SK-N-SH (cell line): ENCODE measurements at regions not wholly inside any gene's neighbourhood (a gene's known extent, or its start where the extent isn't known, plus 50 kb on each side); places are given as distances from the start of the nearest gene placed in this dataset.

Experiments
- CTCF ChIA-PET: fragments of 300-600, 350-600 bp; formaldehyde crosslinking; extraction: SDS; loops from one replicate; lab custom pipeline; 2021; lab: Yijun Ruan, JAX
- POLR2A ChIA-PET: fragments of 350-600 bp; sonication (Branson Sonifier 250); formaldehyde crosslinking; extraction: SDS; loops from one replicate; lab custom pipeline; 2020; ENCODE audit warnings: antibody characterized with exemption, inconsistent platforms; lab: Yijun Ruan, JAX
- DNase-seq: peaks from one replicate; pipeline ENCODE4 v3.0.0; 2012
- H2AFZ ChIP-seq: fragments of 200-600 bp; sonication (generic); 2 replicates; pipeline ENCODE4 v1.8.1; 2016; ENCODE audit warnings: antibody characterized with exemption, mild to moderate bottlenecking, low read depth
- H3F3A ChIP-seq: fragments of 200-600 bp; sonication (generic); replicated peaks from 2 replicates; pipeline ENCODE3; 2016; ENCODE audit warnings: antibody characterized with exemption, mild to moderate bottlenecking; ENCODE audit not compliant: insufficient read depth
- H3K27ac ChIP-seq, 2 experiments: fragments of 200-500 bp in 1 of 2; fragments of 200-600 bp in 1 of 2; sonication (Bioruptor generic) in 1 of 2; sonication (generic), shearing (Covaris generic) in 1 of 2; 2 replicates each; pipeline versions ENCODE4 v1.5.1 to v1.6.1; 2014 to 2016; ENCODE audit warnings: low read depth in 2 of 2, inconsistent platforms in 1 of 2, low read length in 1 of 2, mild to moderate bottlenecking in 1 of 2, mixed read lengths in 1 of 2
- H3K27me3 ChIP-seq: fragments of 200-600 bp; sonication (generic), shearing (Covaris generic); 2 replicates; pipeline ENCODE4 v1.6.1; 2016; ENCODE audit warnings: mixed run types; ENCODE audit not compliant: insufficient read depth
- H3K36me3 ChIP-seq, 2 experiments: fragments of 200-500 bp in 1 of 2; fragments of 200-600 bp in 1 of 2; sonication (Bioruptor generic) in 1 of 2; sonication (generic) in 1 of 2; replicated peaks in 1 of 2; 2 replicates each; pipeline versions ENCODE3 to v1.5.1; 2014 to 2016; ENCODE audit warnings: low read length in 1 of 2, mild to moderate bottlenecking in 1 of 2; ENCODE audit not compliant: insufficient read depth in 2 of 2, control insufficient read depth in 1 of 2
- H3K4me1 ChIP-seq, 2 experiments: fragments of 200-500 bp in 1 of 2; fragments of 200-600 bp in 1 of 2; sonication (Bioruptor generic) in 1 of 2; sonication (generic), shearing (Covaris generic) in 1 of 2; 2 replicates each; pipeline versions ENCODE4 v1.5.1 to v1.6.1; 2014 to 2016; ENCODE audit warnings: low read depth in 1 of 2, low read length in 1 of 2, mixed run types in 1 of 2; ENCODE audit not compliant: insufficient read depth in 2 of 2, control insufficient read depth in 1 of 2
- H3K4me2 ChIP-seq: fragments of 200-600 bp; sonication (generic), shearing (Covaris generic); 2 replicates; pipeline ENCODE4 v1.6.1; 2017; ENCODE audit warnings: mixed run types
- H3K4me3 ChIP-seq, 2 experiments: fragments of 200-500 bp in 1 of 2; fragments of 200-600 bp in 1 of 2; sonication (Bioruptor generic) in 1 of 2; sonication (generic), shearing (Covaris generic) in 1 of 2; 2 replicates each; pipeline versions ENCODE4 v1.5.1 to v1.8.1; 2014 to 2016; ENCODE audit warnings: low read depth in 2 of 2, inconsistent platforms in 1 of 2, low read length in 1 of 2, mild to moderate bottlenecking in 1 of 2, mixed read lengths in 1 of 2, moderate library complexity in 1 of 2
- H3K79me2 ChIP-seq: fragments of 200-600 bp; sonication (generic); 2 replicates; pipeline ENCODE4 v1.8.1; 2017; ENCODE audit warnings: mild to moderate bottlenecking; ENCODE audit not compliant: insufficient read depth
- H3K9ac ChIP-seq: fragments of 200-600 bp; sonication (generic); 2 replicates; pipeline ENCODE4 v1.6.1; 2017; ENCODE audit warnings: mixed run types
- H3K9me2 ChIP-seq: fragments of 200-600 bp; sonication (generic); 2 replicates; pipeline ENCODE4 v1.6.1; 2017; ENCODE audit warnings: mixed run types
- H3K9me3 ChIP-seq: fragments of 200-600 bp; sonication (generic); 2 replicates; pipeline ENCODE4 v1.6.1; 2017; ENCODE audit warnings: mixed run types, mild to moderate bottlenecking, moderate library complexity
- H4K20me1 ChIP-seq: fragments of 200-600 bp; sonication (generic); 2 replicates; pipeline ENCODE4 v1.6.1; 2017; ENCODE audit warnings: mild to moderate bottlenecking, mixed run types; ENCODE audit not compliant: insufficient read depth
- CHD2 ChIP-seq: fragments of 150-350 bp; IDR thresholded peaks from 2 replicates; pipeline ENCODE4 v1.6.1; 2018; ENCODE audit warnings: low read length; ENCODE audit not compliant: partially characterized antibody
- CTCF ChIP-seq: fragments of 200-600 bp; sonication (generic); IDR thresholded peaks from 2 replicates; pipeline ENCODE4 v1.6.1; 2017; ENCODE audit warnings: antibody characterized with exemption, mild to moderate bottlenecking, moderate library complexity
- EZH2phosphoT487 ChIP-seq: fragments of 200-600 bp; sonication (generic); IDR thresholded peaks from 2 replicates; pipeline ENCODE4 v1.6.1; 2017; ENCODE audit warnings: low read depth, mixed run types, mild to moderate bottlenecking, antibody characterized with exemption, moderate library complexity, borderline replicate concordance
- FOXJ3 ChIP-seq: sonication (generic); formaldehyde crosslinking; IDR thresholded peaks from 2 replicates; pipeline ENCODE4 v1.5.1; 2020; ENCODE audit warnings: mild to moderate bottlenecking, missing genetic modification reagents
- FOXM1 ChIP-seq: IDR thresholded peaks from 2 replicates; pipeline ENCODE4 v1.4.0; 2012; ENCODE audit warnings: low read depth, mild to moderate bottlenecking
- GABPA ChIP-seq: IDR thresholded peaks from 2 replicates; pipeline ENCODE4 v1.4.0; 2012; ENCODE audit warnings: low read depth, mild to moderate bottlenecking
- GATA2 ChIP-seq: sonication (generic); formaldehyde crosslinking; IDR thresholded peaks from 2 replicates; pipeline ENCODE4 v1.5.0; 2020; ENCODE audit warnings: mild to moderate bottlenecking, missing genetic modification reagents
- IRF3 ChIP-seq: fragments of 150-350 bp; IDR thresholded peaks from 2 replicates; pipeline ENCODE4 v1.6.1; 2016; ENCODE audit warnings: mild to moderate bottlenecking, low read depth, low read length
- JUND ChIP-seq: IDR thresholded peaks from 2 replicates; pipeline ENCODE4 v1.4.0; 2012
- MAX ChIP-seq: IDR thresholded peaks from 2 replicates; pipeline ENCODE4 v1.4.0; 2012; ENCODE audit warnings: low read depth
- MEF2A ChIP-seq: IDR thresholded peaks from 2 replicates; pipeline ENCODE4 v1.4.0; 2012; ENCODE audit warnings: low read depth, borderline replicate concordance
- MXI1 ChIP-seq: IDR thresholded peaks from 2 replicates; pipeline ENCODE4 v1.6.1; 2012; ENCODE audit warnings: mild to moderate bottlenecking, low read depth, low read length, improper control_type of control experiment
- NRF1 ChIP-seq: IDR thresholded peaks from 2 replicates; pipeline ENCODE4 v1.6.1; 2012; ENCODE audit warnings: low read depth, mild to moderate bottlenecking, low read length
- POLR2AphosphoS5 ChIP-seq: IDR thresholded peaks from 2 replicates; pipeline ENCODE4 v1.6.1; 2012; ENCODE audit warnings: low read depth, low read length
- RAD21 ChIP-seq: IDR thresholded peaks from 2 replicates; pipeline ENCODE4 v1.6.1; 2012; ENCODE audit warnings: mild to moderate bottlenecking, low read length
- RCOR1 ChIP-seq: fragments of 150-350 bp; IDR thresholded peaks from 2 replicates; pipeline ENCODE4 v1.6.1; 2017; ENCODE audit warnings: antibody characterized with exemption, low read length
- RFX5 ChIP-seq: IDR thresholded peaks from 2 replicates; pipeline ENCODE4 v1.6.1; 2012; ENCODE audit warnings: mild to moderate bottlenecking, improper control_type of control experiment, low read length
- RXRA ChIP-seq: IDR thresholded peaks from 2 replicates; pipeline ENCODE4 v1.4.0; 2012; ENCODE audit warnings: low read depth, mild to moderate bottlenecking, borderline replicate concordance
- SMC3 ChIP-seq: IDR thresholded peaks from 2 replicates; pipeline ENCODE4 v1.6.1; 2012; ENCODE audit warnings: low read depth, low read length, improper control_type of control experiment
- USF1 ChIP-seq: IDR thresholded peaks from 2 replicates; pipeline ENCODE4 v1.4.0; 2012; ENCODE audit warnings: low read depth, borderline replicate concordance
- USF2 ChIP-seq: fragments of 150-350 bp; IDR thresholded peaks from 2 replicates; pipeline ENCODE4 v1.6.1; 2017; ENCODE audit warnings: antibody characterized with exemption, low read length, low read depth, borderline replicate concordance
- ZBTB33 ChIP-seq: IDR thresholded peaks from 2 replicates; pipeline ENCODE4 v1.4.0; 2012; ENCODE audit warnings: low read depth, borderline replicate concordance
- WGBS: methylation state at CpG from one replicate; pipeline ENCODE4 v1.1.6; 2017; ENCODE audit warnings: low lambda C conversion rate; 5-methylcytosine and 5-hydroxymethylcytosine counted together

GRCh38 chr11:23755076-23755475, 741.8 kb upstream of the LUZP2 start:
- Histone ChIP-seq H3K4me1 (no peaks in the 10 kb centered on the region), H3K27ac (no peak overlapping the region), H3K4me3 (no peak overlapping the region), H3K79me2 (no peaks in the 10 kb centered on the region), H3K36me3 (no peaks in the 10 kb centered on the region), H3K9ac (no peak overlapping the region), H3F3A (no peaks in the 10 kb centered on the region), H4K20me1 (no peaks in the 10 kb centered on the region), H3K27me3 (no peaks in the 10 kb centered on the region), H2AFZ (no peak overlapping the region), H3K9me3 (no peaks in the 10 kb centered on the region), H3K4me2 (no peak overlapping the region)
- CTCF ChIA-PET = no interaction called here
- DNase-seq = no peak
- WGBS = 67% methylated on average over 2 of the region's 2 CpGs
- TF ChIP-seq POLR2AphosphoS5 (no peak), EZH2phosphoT487 (no peak), USF1 (no peak), NRF1 (no peak), CTCF (no peak), MAX (no peak), USF2 (no peak), JUND (no peak), RXRA (no peak), MXI1 (no peak), MEF2A (no peak), RAD21 (no peak)
- TF ChIP-seq, all 33 proteins: peak for 0
- POLR2A ChIA-PET = no interaction called here
- no peaks in the 10 kb centered on the region; the same call in 1 of the 2 replicates for H3K9me2 ChIP-seq

GRCh38 chr11:23755769-23756168, 741.1 kb upstream of the LUZP2 start:
- Histone ChIP-seq H3K4me3 (no peak overlapping the region), H2AFZ (no peak overlapping the region), H3K27me3 (no peaks in the 10 kb centered on the region), H3K79me2 (no peaks in the 10 kb centered on the region), H3K9ac (no peak overlapping the region), H3F3A (no peaks in the 10 kb centered on the region), H3K9me3 (no peaks in the 10 kb centered on the region), H3K9me2 (no peaks in the 10 kb centered on the region; the same call in 1 of the 2 replicates), H3K36me3 (no peaks in the 10 kb centered on the region), H3K4me2 (no peak overlapping the region), H3K27ac (no peak overlapping the region), H3K4me1 (no peaks in the 10 kb centered on the region), H4K20me1 (no peaks in the 10 kb centered on the region)
- ChIA-PET POLR2A (no interaction called here), CTCF (no interaction called here)
- 41% methylated on average over 2 of the region's 2 CpGs for whole genome bisulfite sequencing
- no peak for DNase-seq
- TF ChIP-seq IRF3 (no peak), SMC3 (no peak), FOXJ3 (no peak), USF2 (no peak), GABPA (no peak), NRF1 (no peak), FOXM1 (no peak), ZBTB33 (no peak), RCOR1 (no peak), CHD2 (no peak), GATA2 (CRISPR knock-in tag) (no peak), RFX5 (no peak)
